Liver (tissue), 3 donors: ENCODE measurements at regions not wholly inside any gene's neighbourhood (a gene's known extent, or its start where the extent isn't known, plus 50 kb on each side); places are given as distances from the start of the nearest gene placed in this dataset.

Experiments
- FOXA2 ChIP-seq: IDR thresholded peaks from 2 replicates; pipeline ENCODE4 v1.6.1; 2016; ENCODE audit warnings: antibody characterized with exemption
- GABPA ChIP-seq, 2 donors: IDR thresholded peaks in 1 of 2; conservative IDR thresholded peaks in 1 of 2; 2 replicates each; pipeline ENCODE4 v1.6.1; 2016; ENCODE audit warnings: antibody characterized with exemption in 2 of 2, mild to moderate bottlenecking in 1 of 2, moderate library complexity in 1 of 2
- SP1 ChIP-seq: IDR thresholded peaks from 2 replicates; pipeline ENCODE4 v1.6.1; 2018; ENCODE audit warnings: antibody characterized with exemption, mild to moderate bottlenecking
- YY1 ChIP-seq: IDR thresholded peaks from 2 replicates; pipeline ENCODE4 v1.6.1; 2016; ENCODE audit warnings: antibody characterized with exemption, mild to moderate bottlenecking
- TF ChIP-seq, protein P1 (sequence below): fragments of 150-350 bp; IDR thresholded peaks from 2 replicates; pipeline ENCODE4 v1.5.1; 2017; ENCODE audit warnings: improper control_type of control experiment, low read depth, low read length; ENCODE audit not compliant: missing input control
- TF ChIP-seq, protein P2 (sequence below): IDR thresholded peaks from 2 replicates; pipeline ENCODE4 v1.6.1; 2016; ENCODE audit warnings: antibody characterized with exemption, mild to moderate bottlenecking
- donor health status: healthy.
- donor health status: healthy.

- TF ChIP-seq, protein P1, sequence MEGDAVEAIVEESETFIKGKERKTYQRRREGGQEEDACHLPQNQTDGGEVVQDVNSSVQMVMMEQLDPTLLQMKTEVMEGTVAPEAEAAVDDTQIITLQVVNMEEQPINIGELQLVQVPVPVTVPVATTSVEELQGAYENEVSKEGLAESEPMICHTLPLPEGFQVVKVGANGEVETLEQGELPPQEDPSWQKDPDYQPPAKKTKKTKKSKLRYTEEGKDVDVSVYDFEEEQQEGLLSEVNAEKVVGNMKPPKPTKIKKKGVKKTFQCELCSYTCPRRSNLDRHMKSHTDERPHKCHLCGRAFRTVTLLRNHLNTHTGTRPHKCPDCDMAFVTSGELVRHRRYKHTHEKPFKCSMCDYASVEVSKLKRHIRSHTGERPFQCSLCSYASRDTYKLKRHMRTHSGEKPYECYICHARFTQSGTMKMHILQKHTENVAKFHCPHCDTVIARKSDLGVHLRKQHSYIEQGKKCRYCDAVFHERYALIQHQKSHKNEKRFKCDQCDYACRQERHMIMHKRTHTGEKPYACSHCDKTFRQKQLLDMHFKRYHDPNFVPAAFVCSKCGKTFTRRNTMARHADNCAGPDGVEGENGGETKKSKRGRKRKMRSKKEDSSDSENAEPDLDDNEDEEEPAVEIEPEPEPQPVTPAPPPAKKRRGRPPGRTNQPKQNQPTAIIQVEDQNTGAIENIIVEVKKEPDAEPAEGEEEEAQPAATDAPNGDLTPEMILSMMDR, result no peak
- TF ChIP-seq, protein P2, sequence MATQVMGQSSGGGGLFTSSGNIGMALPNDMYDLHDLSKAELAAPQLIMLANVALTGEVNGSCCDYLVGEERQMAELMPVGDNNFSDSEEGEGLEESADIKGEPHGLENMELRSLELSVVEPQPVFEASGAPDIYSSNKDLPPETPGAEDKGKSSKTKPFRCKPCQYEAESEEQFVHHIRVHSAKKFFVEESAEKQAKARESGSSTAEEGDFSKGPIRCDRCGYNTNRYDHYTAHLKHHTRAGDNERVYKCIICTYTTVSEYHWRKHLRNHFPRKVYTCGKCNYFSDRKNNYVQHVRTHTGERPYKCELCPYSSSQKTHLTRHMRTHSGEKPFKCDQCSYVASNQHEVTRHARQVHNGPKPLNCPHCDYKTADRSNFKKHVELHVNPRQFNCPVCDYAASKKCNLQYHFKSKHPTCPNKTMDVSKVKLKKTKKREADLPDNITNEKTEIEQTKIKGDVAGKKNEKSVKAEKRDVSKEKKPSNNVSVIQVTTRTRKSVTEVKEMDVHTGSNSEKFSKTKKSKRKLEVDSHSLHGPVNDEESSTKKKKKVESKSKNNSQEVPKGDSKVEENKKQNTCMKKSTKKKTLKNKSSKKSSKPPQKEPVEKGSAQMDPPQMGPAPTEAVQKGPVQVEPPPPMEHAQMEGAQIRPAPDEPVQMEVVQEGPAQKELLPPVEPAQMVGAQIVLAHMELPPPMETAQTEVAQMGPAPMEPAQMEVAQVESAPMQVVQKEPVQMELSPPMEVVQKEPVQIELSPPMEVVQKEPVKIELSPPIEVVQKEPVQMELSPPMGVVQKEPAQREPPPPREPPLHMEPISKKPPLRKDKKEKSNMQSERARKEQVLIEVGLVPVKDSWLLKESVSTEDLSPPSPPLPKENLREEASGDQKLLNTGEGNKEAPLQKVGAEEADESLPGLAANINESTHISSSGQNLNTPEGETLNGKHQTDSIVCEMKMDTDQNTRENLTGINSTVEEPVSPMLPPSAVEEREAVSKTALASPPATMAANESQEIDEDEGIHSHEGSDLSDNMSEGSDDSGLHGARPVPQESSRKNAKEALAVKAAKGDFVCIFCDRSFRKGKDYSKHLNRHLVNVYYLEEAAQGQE, result no peak
- TF ChIP-seq SP1, result no peak
- no peak for TF ChIP-seq YY1
- no peak for TF ChIP-seq GABPA (IDR thresholded peaks at IDR 0.05 in 1 of 2, conservative IDR thresholded peaks at IDR 0.05 in 1 of 2)
- no peak for TF ChIP-seq FOXA2
Measured at GRCh38 chr14:42437809-42438208, 831.1 kb downstream of the LRFN5 start.
